PFSK-1 (cell line): ENCODE measurements at regions not wholly inside any gene's neighbourhood (a gene's known extent, or its start where the extent isn't known, plus 50 kb on each side); places are given as distances from the start of the nearest gene placed in this dataset.

ENCODE experiments used
- FOXP2 ChIP-seq: optimal IDR thresholded peaks from 2 replicates; pipeline ENCODE3; 2011; ENCODE audit warnings: borderline replicate concordance, control low read depth, inconsistent platforms; ENCODE audit not compliant: insufficient read depth; ENCODE audit errors: extremely low read length, extremely low read depth
- POLR2AphosphoS5 ChIP-seq: IDR thresholded peaks from 2 replicates; pipeline ENCODE4 v1.6.1; 2012; ENCODE audit warnings: low read depth, mild to moderate bottlenecking, control low read depth, low read length, moderate library complexity
- REST ChIP-seq, 2 experiments: IDR thresholded peaks; 2 replicates each; pipeline versions ENCODE4 v1.6.1 to v1.8.0; 2011 to 2012; ENCODE audit warnings: low read depth in 2 of 2, low read length in 2 of 2, control low read depth in 1 of 2, inconsistent platforms in 1 of 2, mild to moderate bottlenecking in 1 of 2, moderate library complexity in 1 of 2; ENCODE audit not compliant: insufficient read depth in 1 of 2
- SIN3A ChIP-seq: IDR thresholded peaks from 2 replicates; pipeline ENCODE4 v1.6.1; 2012; ENCODE audit warnings: mild to moderate bottlenecking, low read length, moderate library complexity, borderline replicate concordance; ENCODE audit not compliant: insufficient read depth
- TAF1 ChIP-seq: IDR thresholded peaks from 2 replicates; pipeline ENCODE4 v1.6.1; 2012; ENCODE audit warnings: low read length, control low read depth, borderline replicate concordance; ENCODE audit not compliant: insufficient read depth

GRCh38 chr12:127108360-127109215 is 1158.4 kb upstream of the TMEM132C start:
- TF ChIP-seq POLR2AphosphoS5 = no peak
- no peak for TF ChIP-seq SIN3A
- no peak for TF ChIP-seq REST (IDR thresholded peaks at IDR 0.05; ENCODE audit: insufficient read depth in 1 of 2, low read depth in 2 of 2, low read length in 2 of 2)
- TF ChIP-seq TAF1 = no peak
- TF ChIP-seq FOXP2 = no peak

GRCh38 chr12:127113945-127114344 is 1153.0 kb upstream of the TMEM132C start:
- TF ChIP-seq POLR2AphosphoS5 = no peak
- TF ChIP-seq REST (IDR thresholded peaks at IDR 0.05; ENCODE audit: insufficient read depth in 1 of 2, low read depth in 2 of 2, low read length in 2 of 2) = no peak
- TF ChIP-seq SIN3A = no peak
- no peak for TF ChIP-seq TAF1
- TF ChIP-seq FOXP2 = no peak

- TF ChIP-seq REST (IDR thresholded peaks at IDR 0.05; ENCODE audit: insufficient read depth in 1 of 2, low read depth in 2 of 2, low read length in 2 of 2) = no peak
- TF ChIP-seq POLR2AphosphoS5 = no peak
- TF ChIP-seq TAF1 = no peak
- TF ChIP-seq SIN3A = no peak
- no peak for TF ChIP-seq FOXP2
These were observed 1151.4 kb upstream of the TMEM132C start for GRCh38 chr12:127115468-127116035.

DNA sequence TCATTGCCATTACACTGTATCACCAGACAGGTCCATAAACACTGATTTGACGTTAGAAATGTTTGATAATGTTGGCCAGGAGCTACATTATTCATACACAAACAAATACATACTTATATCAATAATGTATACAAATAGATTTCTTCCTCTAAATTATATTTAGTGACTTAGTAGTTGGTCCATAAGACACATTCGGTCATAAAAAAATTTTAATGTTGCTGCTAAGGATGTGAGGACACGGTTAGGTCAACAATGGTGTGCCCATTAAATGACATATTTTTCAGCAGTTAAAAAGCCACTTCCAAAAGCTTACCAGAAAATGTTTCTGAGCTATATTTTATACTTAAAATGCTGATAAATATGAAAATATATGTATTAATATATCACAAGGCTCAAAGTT is 1148.7 kb upstream of the TMEM132C start:
- no peak for TF ChIP-seq FOXP2
- no peak for TF ChIP-seq REST (IDR thresholded peaks at IDR 0.05; ENCODE audit: insufficient read depth in 1 of 2, low read depth in 2 of 2, low read length in 2 of 2)
- TF ChIP-seq TAF1 = no peak
- no peak for TF ChIP-seq POLR2AphosphoS5
- TF ChIP-seq SIN3A = no peak
